GM12872 (cell line): ENCODE measurements at regions not wholly inside any gene's neighbourhood (a gene's known extent, or its start where the extent isn't known, plus 50 kb on each side); places are given as distances from the start of the nearest gene placed in this dataset.

Experiments
- CTCF ChIP-seq: IDR thresholded peaks from 3 replicates; pipeline ENCODE4 v1.5.1; 2011; ENCODE audit warnings: low read depth, mild to moderate bottlenecking, low read length, moderate library complexity; ENCODE audit not compliant: insufficient read depth

- TF ChIP-seq CTCF, result no peak
Measured at GRCh38 chr10:90199513-90199912, 498.1 kb downstream of the KIF20B start.

GRCh38 chr10:90204131-90204955, 503.0 kb downstream of the KIF20B start:
- no peak for TF ChIP-seq CTCF

- no peak for TF ChIP-seq CTCF
Measured at GRCh38 chr10:90204956-90205314, 503.5 kb downstream of the KIF20B start.

- no peak for TF ChIP-seq CTCF
Measured at GRCh38 chr10:90205340-90205739, 503.9 kb downstream of the KIF20B start.

GRCh38 chr10:90213346-90213745, 512.0 kb downstream of the KIF20B start:
- no peak for TF ChIP-seq CTCF

- no peak for TF ChIP-seq CTCF
Measured at GRCh38 chr10:90218846-90219245, 517.5 kb downstream of the KIF20B start.

- no peak for TF ChIP-seq CTCF
Measured at GRCh38 chr10:90222372-90222771, 521.0 kb downstream of the KIF20B start.
